ENCODE measurements at regions not wholly inside any gene's neighbourhood (a gene's known extent, or its start where the extent isn't known, plus 50 kb on each side); places are given as distances from the start of the nearest gene placed in this dataset.

- TF ChIP-seq EZH2 (IDR thresholded peaks at IDR 0.05; ENCODE audit: insufficient read depth, poor library complexity, severe bottlenecking) (no peak), EZH2phosphoT487 (IDR thresholded peaks at IDR 0.05; ENCODE audit: insufficient read depth, low read depth) (no peak)
Observed at GRCh38 chr3:13134879-13135206, 61.6 kb upstream of the IQSEC1 start.
